T-cell (primary cell): ENCODE measurements at regions not wholly inside any gene's neighbourhood (a gene's known extent, or its start where the extent isn't known, plus 50 kb on each side); places are given as distances from the start of the nearest gene placed in this dataset.

Source experiments
- ATAC-seq, 4 experiments: fragments of 200-7000 bp in 3 of 4; fragments of 150-1000 bp in 1 of 4; cut with Tn5 transposase; replicated peaks in 1 of 4; 1 replicate in 3 of 4; 2 replicates in 1 of 4; pipeline ENCODE4 v1.10.0; 2021; ENCODE audit warnings: moderate library complexity in 3 of 4, mild to moderate bottlenecking in 2 of 4, moderate number of reproducible peaks in 1 of 4
- CTCF ChIA-PET, 2 donors: fragments of 300-600 bp; sonication (Branson Sonifier 250); formaldehyde crosslinking; loops; one replicate each; lab custom pipeline; 2022; ENCODE audit warnings: antibody characterized with exemption in 2 of 2; lab: Charles Lee
- POLR2A ChIA-PET, 2 donors: fragments of 300-600 bp; sonication (Branson Sonifier 250); formaldehyde crosslinking; loops; one replicate each; lab custom pipeline; 2022; ENCODE audit warnings: antibody characterized with exemption in 2 of 2; lab: Charles Lee
- DNase-seq, 35 experiments: peaks; one replicate each; pipeline versions ENCODE4 v3.0.0 to v3.0.0-alpha.2; 2013 to 2023
- H3K27ac ChIP-seq: one replicate; pipeline ENCODE4 v1.5.1; 2013; ENCODE audit warnings: low read length
- H3K27me3 ChIP-seq, 2 experiments: replicated peaks in 1 of 2; 1 replicate in 1 of 2; 2 replicates in 1 of 2; pipeline versions ENCODE4 v1.6.1 to v1.7.0; 2013; ENCODE audit warnings: low read length in 1 of 2, mixed read lengths in 1 of 2; ENCODE audit not compliant: control insufficient read depth in 2 of 2, insufficient read depth in 2 of 2; ENCODE audit errors: extremely low read depth in 1 of 2
- H3K36me3 ChIP-seq, 2 donors: 1 replicate in 1 of 2; 2 replicates in 1 of 2; pipeline versions ENCODE4 v1.6.1 to v1.7.0; 2013; ENCODE audit warnings: low read length in 1 of 2; ENCODE audit not compliant: control insufficient read depth in 2 of 2, insufficient read depth in 1 of 2; ENCODE audit errors: extremely low read depth in 1 of 2
- H3K4me1 ChIP-seq, 2 experiments: 1 replicate in 1 of 2; 2 replicates in 1 of 2; pipeline versions ENCODE4 v1.6.1 to v1.7.0; 2013; ENCODE audit warnings: low read length in 2 of 2, mixed read lengths in 1 of 2; ENCODE audit not compliant: insufficient read depth in 2 of 2, control insufficient read depth in 1 of 2; ENCODE audit errors: extremely low read depth in 1 of 2
- H3K4me3 ChIP-seq, 2 donors: 1 replicate in 1 of 2; 2 replicates in 1 of 2; pipeline versions ENCODE4 v1.5.1 to v1.7.0; 2013; ENCODE audit warnings: mild to moderate bottlenecking in 2 of 2, low read length in 1 of 2, moderate library complexity in 1 of 2; ENCODE audit not compliant: control insufficient read depth in 1 of 2; ENCODE audit errors: extremely low read depth in 1 of 2
- H3K9me3 ChIP-seq: 2 replicates; pipeline ENCODE4 v1.7.0; 2013
- H3K27ac Mint-ChIP-seq, 2 donors: one replicate each; pipeline ENCODE4 v1.8.0; 2020 to 2021; ENCODE audit warnings: mild to moderate bottlenecking in 2 of 2, mixed read lengths in 2 of 2
- H3K27me3 Mint-ChIP-seq, 2 donors: one replicate each; pipeline ENCODE4 v1.8.0; 2021 to 2022; ENCODE audit warnings: mixed read lengths in 2 of 2
- H3K36me3 Mint-ChIP-seq: one replicate; pipeline ENCODE4 v1.8.0; 2021; ENCODE audit warnings: mixed read lengths
- H3K4me1 Mint-ChIP-seq, 3 donors: one replicate each; pipeline ENCODE4 v1.8.0; 2020 to 2022; ENCODE audit warnings: mixed read lengths in 3 of 3, mild to moderate bottlenecking in 1 of 3
- H3K4me3 Mint-ChIP-seq, 3 donors: one replicate each; pipeline ENCODE4 v1.8.0; 2020 to 2022; ENCODE audit warnings: mild to moderate bottlenecking in 3 of 3, mixed read lengths in 3 of 3, moderate library complexity in 3 of 3
- H3K9me3 Mint-ChIP-seq, 3 donors: one replicate each; pipeline ENCODE4 v1.8.0; 2020 to 2022; ENCODE audit warnings: mixed read lengths in 3 of 3
- WGBS: methylation state at CpG from one replicate; pipeline ENCODE4 v1.1.5; 2013; ENCODE audit warnings: missing lambda C conversion rate; ENCODE audit not compliant: insufficient coverage; 5-methylcytosine and 5-hydroxymethylcytosine counted together

DNA sequence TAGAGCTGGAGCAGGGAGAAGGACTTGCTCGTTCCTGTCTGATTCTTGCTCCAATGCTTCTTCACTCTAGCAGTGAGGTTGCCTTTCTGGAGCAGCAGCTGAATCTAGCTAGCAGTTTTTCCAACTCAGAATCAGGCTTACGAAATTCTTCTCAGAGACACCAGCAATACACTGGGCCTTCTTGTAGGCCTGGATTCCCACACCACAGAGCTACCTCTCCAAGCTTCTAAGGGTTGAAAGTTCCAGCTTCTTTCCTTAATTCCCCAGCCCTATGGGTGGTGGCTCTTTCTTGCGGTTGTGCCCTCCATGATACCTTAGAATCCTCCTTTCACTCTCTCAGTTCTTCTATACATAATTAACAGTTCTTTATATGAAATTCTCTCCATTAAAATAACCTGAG, 586.6 kb downstream of the INHBA start:
- Histone ChIP-seq H3K9me3 (no peaks in the 10 kb centered on the region), H3K36me3 (no peaks in the 10 kb centered on the region), H3K27me3 (no peaks in the 10 kb centered on the region), H3K4me3 (no peak overlapping the region), H3K27ac (no peak overlapping the region), H3K4me1 (no peaks in the 10 kb centered on the region)
- no peaks in the 10 kb centered on the region for H3K36me3 Mint-ChIP-seq
- POLR2A ChIA-PET = no interaction called here
- DNase-seq = no peak
- no peaks in the 10 kb centered on the region for H3K4me1 Mint-ChIP-seq
- CTCF ChIA-PET = no interaction called here
- H3K27me3 Mint-ChIP-seq = no peaks in the 10 kb centered on the region
- peaks cover 8 to 17% (median 9%) of the 10 kb centered on the region in 3 donors for H3K9me3 Mint-ChIP-seq
- ATAC-seq = no peak
- H3K4me3 Mint-ChIP-seq = no peak overlapping the region
- H3K27ac Mint-ChIP-seq = no peak overlapping the region
- 84% methylated on average over 3 of the region's 3 CpGs for WGBS

DNA sequence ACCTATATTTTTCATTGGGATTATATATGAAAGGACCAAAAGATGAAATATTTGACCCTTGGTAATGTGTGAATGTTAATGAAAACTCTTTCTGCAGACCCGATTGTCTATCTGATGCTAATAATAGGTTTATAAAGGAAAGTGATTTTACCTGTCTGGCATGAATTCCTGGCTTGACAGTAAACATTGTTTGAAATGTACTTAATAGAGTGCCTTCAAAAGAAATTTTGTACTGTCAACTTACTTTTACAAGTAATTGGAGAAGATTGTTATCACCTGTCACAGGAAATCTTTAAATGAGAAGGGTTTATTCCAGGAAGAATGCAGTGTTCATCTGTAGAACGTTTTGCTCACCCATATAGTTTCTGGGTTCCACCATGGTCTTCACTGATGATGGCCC, 588.2 kb downstream of the INHBA start:
- WGBS = 50% methylated on average over 2 of the region's 2 CpGs
- Histone ChIP-seq H3K9me3 (no peaks in the 10 kb centered on the region), H3K27me3 (no peaks in the 10 kb centered on the region), H3K4me3 (no peak overlapping the region), H3K36me3 (no peaks in the 10 kb centered on the region), H3K4me1 (no peaks in the 10 kb centered on the region), H3K27ac (no peak overlapping the region)
- H3K4me1 Mint-ChIP-seq = no peaks in the 10 kb centered on the region
- DNase-seq = no peak
- CTCF ChIA-PET = interaction anchor here in 1 of 2 donors (0.6 kb wide), 1 partner anchor 440 kb away, joined by 5 read pairs; no protein-coding TSS in a partner anchor
- H3K36me3 Mint-ChIP-seq = no peaks in the 10 kb centered on the region
- H3K27me3 Mint-ChIP-seq = no peaks in the 10 kb centered on the region
- peaks cover 3 to 17% (median 6%) of the 10 kb centered on the region in 3 donors for H3K9me3 Mint-ChIP-seq
- POLR2A ChIA-PET = no interaction called here
- no peak overlapping the region for H3K27ac Mint-ChIP-seq
- H3K4me3 Mint-ChIP-seq = no peak overlapping the region
- no peak for ATAC-seq

DNA sequence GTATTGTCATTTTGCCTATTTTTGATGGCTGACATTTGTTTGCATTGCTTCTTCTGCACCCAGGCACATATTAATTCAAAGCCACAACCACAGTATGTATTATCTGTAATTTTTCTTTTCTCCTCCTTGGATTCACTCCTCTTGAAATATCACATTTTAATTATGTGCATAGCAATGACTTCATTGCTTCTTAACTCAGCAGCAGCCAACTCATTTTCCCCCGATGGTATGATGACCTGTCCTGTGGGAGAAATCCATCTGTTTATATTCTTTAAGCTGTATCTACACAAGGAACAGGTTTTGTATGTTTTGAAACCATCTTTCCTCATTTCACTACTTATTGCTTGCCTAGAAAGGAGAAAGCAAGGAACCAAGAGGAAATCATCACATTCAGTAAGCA, 588.8 kb downstream of the INHBA start:
- ChIA-PET CTCF (no interaction called here), POLR2A (no interaction called here)
- Histone ChIP-seq H3K4me1 (no peaks in the 10 kb centered on the region), H3K9me3 (no peaks in the 10 kb centered on the region), H3K27me3 (no peaks in the 10 kb centered on the region), H3K4me3 (no peak overlapping the region), H3K27ac (no peak overlapping the region), H3K36me3 (no peaks in the 10 kb centered on the region)
- WGBS = no CpG with 5 or more reads among the region's 1 CpG
- no peak for DNase-seq
- no peak overlapping the region for H3K27ac Mint-ChIP-seq
- H3K36me3 Mint-ChIP-seq = no peaks in the 10 kb centered on the region
- H3K4me1 Mint-ChIP-seq = no peaks in the 10 kb centered on the region
- no peaks in the 10 kb centered on the region for H3K27me3 Mint-ChIP-seq
- H3K9me3 Mint-ChIP-seq = peaks cover 2 to 16% (median 3%) of the 10 kb centered on the region in 3 donors
- no peak for ATAC-seq
- no peak overlapping the region for H3K4me3 Mint-ChIP-seq

DNA sequence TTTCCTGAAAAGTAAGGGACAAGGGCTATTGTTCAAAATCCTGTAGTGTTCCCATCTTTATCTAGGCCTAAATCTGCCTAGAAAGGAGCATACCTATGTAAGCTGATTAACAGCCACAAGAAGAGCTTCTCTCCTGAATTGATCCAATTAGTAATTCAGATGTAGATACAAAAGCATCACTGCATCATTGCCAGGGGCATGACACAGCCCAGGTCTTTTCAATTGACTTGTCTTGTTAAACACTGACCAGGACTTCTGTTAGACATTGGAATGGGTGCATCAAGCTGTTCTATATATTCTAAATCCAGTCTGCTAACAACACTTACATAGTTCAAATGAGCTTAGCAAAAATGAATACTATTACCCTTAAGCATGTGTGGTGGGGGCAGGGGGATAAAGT, 589.2 kb downstream of the INHBA start:
- Mint-ChIP-seq H3K27ac (no peak overlapping the region), H3K36me3 (no peaks in the 10 kb centered on the region), H3K4me3 (no peak overlapping the region), H3K27me3 (no peaks in the 10 kb centered on the region), H3K4me1 (no peaks in the 10 kb centered on the region), H3K9me3 (peaks cover 2 to 16% (median 3%) of the 10 kb centered on the region in 3 donors)
- DNase-seq = no peak
- Histone ChIP-seq H3K27me3 (no peaks in the 10 kb centered on the region), H3K4me1 (no peaks in the 10 kb centered on the region), H3K4me3 (no peak overlapping the region), H3K27ac (no peak overlapping the region), H3K9me3 (no peaks in the 10 kb centered on the region), H3K36me3 (no peaks in the 10 kb centered on the region)
- ChIA-PET POLR2A (no interaction called here), CTCF (no interaction called here)
- ATAC-seq = no peak

DNA sequence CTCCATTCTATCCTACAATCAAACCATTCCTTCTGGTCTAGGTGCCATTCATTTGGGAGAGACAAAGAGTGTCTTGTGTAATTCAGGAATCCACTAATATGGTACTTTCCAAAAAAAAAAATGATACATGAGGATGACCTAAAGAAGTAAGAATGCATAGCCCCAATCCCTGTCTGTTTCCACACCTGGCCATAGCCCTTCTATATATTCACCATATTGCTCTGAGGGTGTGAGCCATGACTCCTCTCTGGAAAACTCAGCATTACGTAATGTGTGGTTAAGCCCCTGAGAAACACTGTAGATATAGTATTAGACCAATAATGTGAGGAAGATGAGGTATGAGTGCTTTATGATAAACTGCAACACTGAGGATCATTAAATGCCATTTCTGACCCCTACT, 592.7 kb downstream of the INHBA start:
- H3K27me3 ChIP-seq = no peaks in the 10 kb centered on the region
- H3K36me3 Mint-ChIP-seq = no peaks in the 10 kb centered on the region
- H3K27me3 Mint-ChIP-seq = no peaks in the 10 kb centered on the region
- H3K27ac ChIP-seq = no peak overlapping the region
- no peak overlapping the region for H3K4me3 Mint-ChIP-seq
- H3K27ac Mint-ChIP-seq = no peak overlapping the region
- DNase-seq (no peak), ATAC-seq (no peak)
- no peaks in the 10 kb centered on the region for H3K4me1 ChIP-seq
- H3K9me3 ChIP-seq = no peaks in the 10 kb centered on the region
- no peaks in the 10 kb centered on the region for H3K4me1 Mint-ChIP-seq
- H3K36me3 ChIP-seq = no peaks in the 10 kb centered on the region
- peaks cover 2 to 16% (median 3%) of the 10 kb centered on the region in 3 donors for H3K9me3 Mint-ChIP-seq
- no CpG with 5 or more reads among the region's 1 CpG for WGBS
- POLR2A ChIA-PET = no interaction called here
- no peak overlapping the region for H3K4me3 ChIP-seq
- CTCF ChIA-PET = no interaction called here

DNA sequence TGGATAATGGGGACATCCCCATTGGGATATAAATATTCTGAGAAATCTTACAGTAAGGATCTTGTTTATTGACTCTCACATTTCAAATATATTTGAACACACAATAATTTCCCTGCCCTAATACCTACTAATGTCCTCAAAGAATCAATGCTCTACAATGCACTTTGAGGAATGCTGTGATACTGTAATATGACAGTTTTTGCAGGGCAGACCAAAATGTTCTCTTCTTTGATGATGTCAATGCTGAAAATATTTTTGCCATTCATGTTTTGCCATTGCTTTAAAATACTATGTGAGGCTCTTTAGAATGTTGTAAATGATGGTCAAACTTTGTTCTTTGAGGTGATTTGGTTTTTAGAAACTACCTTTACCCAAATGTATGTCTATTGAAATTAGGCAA, 594.1 kb downstream of the INHBA start:
- H3K27me3 ChIP-seq = no peaks in the 10 kb centered on the region
- H3K9me3 ChIP-seq = no peaks in the 10 kb centered on the region
- DNase-seq = no peak
- POLR2A ChIA-PET = no interaction called here
- no peak overlapping the region for H3K4me3 ChIP-seq
- no peak overlapping the region for H3K27ac Mint-ChIP-seq
- no peak overlapping the region for H3K4me3 Mint-ChIP-seq
- H3K27ac ChIP-seq = no peak overlapping the region
- H3K4me1 Mint-ChIP-seq = no peaks in the 10 kb centered on the region
- no peaks in the 10 kb centered on the region for H3K4me1 ChIP-seq
- H3K36me3 Mint-ChIP-seq = no peaks in the 10 kb centered on the region
- no peak for ATAC-seq
- CTCF ChIA-PET = no interaction called here
- H3K36me3 ChIP-seq = no peaks in the 10 kb centered on the region
- H3K9me3 Mint-ChIP-seq = peaks cover 2 to 16% (median 3%) of the 10 kb centered on the region in 3 donors
- no peaks in the 10 kb centered on the region for H3K27me3 Mint-ChIP-seq

DNA sequence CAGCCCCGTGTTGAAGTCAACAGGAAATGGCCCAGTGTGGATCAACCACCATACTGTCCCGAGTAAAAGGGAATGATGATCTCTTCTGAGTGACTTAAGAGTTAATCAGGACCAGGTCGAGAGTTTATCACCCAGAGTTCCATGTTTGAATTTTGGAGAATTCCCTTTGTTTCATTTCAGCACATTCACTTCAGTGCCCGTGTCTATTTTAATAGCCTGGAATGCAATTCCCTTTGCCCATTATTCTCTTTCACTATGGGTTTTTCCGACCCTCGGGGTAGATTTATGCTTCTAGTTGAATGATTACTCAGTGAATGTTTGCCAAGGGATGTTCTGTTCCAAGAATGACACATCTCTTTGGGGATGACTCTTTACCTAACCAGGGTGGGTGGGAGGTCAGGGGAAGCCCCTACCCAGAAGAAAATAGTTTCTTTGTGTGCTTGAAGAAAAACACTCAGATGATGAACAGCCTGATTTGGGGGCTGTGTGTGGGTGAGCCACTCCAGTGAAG, 594.9 kb downstream of the INHBA start:
- DNase-seq (no peak), ATAC-seq (no peak)
- 75% methylated on average over 2 of the region's 6 CpGs for WGBS
- H3K27me3 Mint-ChIP-seq = no peaks in the 10 kb centered on the region
- ChIA-PET CTCF (no interaction called here), POLR2A (no interaction called here)
- no peaks in the 10 kb centered on the region for H3K4me1 Mint-ChIP-seq
- peaks cover 2 to 19% (median 3%) of the 10 kb centered on the region in 3 donors for H3K9me3 Mint-ChIP-seq
- H3K4me3 Mint-ChIP-seq = no peak overlapping the region
- H3K27me3 ChIP-seq = no peaks in the 10 kb centered on the region
- no peaks in the 10 kb centered on the region for H3K36me3 Mint-ChIP-seq
- no peak overlapping the region for H3K4me3 ChIP-seq
- no peaks in the 10 kb centered on the region for H3K9me3 ChIP-seq
- no peaks in the 10 kb centered on the region for H3K4me1 ChIP-seq
- H3K36me3 ChIP-seq = no peaks in the 10 kb centered on the region
- H3K27ac ChIP-seq = no peak overlapping the region
- no peak overlapping the region for H3K27ac Mint-ChIP-seq
